ENCODE measurements at regions not wholly inside any gene's neighbourhood (a gene's known extent, or its start where the extent isn't known, plus 50 kb on each side); places are given as distances from the start of the nearest gene placed in this dataset.
"Not testable (repeated sequence)": the region's sequence is repeated elsewhere in the genome, so short reads cannot be mapped to it uniquely, and the experiment has no call there.

DNA sequence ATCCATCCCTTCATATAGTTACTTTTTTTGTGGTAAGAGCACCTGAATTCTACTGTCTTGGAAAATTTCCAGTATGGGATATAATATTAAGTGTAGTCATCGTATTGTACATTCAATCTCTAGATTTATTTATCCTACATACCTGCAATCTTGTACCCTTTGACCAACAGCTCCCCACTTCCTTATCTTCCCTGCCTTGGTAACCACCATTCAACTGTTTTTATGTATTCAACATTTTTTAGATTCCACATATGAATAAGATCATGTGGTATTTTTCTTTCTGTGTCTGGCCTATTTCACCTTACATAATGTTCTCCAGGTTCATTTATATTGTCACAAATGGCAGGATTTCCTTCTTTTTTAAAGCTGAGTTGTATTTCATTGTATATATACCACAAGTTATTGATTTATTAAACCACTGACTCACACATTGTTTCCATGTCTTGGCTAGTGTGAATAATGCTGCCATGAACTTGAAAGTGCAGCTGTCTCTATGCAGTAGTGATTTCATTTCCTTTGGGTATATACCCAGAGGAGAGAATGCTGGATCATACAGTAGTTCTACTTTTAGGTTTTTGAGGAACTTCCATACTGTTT lies 572.5 kb downstream of the MAGEB5 start:
- TF ChIP-seq, protein P1, sequence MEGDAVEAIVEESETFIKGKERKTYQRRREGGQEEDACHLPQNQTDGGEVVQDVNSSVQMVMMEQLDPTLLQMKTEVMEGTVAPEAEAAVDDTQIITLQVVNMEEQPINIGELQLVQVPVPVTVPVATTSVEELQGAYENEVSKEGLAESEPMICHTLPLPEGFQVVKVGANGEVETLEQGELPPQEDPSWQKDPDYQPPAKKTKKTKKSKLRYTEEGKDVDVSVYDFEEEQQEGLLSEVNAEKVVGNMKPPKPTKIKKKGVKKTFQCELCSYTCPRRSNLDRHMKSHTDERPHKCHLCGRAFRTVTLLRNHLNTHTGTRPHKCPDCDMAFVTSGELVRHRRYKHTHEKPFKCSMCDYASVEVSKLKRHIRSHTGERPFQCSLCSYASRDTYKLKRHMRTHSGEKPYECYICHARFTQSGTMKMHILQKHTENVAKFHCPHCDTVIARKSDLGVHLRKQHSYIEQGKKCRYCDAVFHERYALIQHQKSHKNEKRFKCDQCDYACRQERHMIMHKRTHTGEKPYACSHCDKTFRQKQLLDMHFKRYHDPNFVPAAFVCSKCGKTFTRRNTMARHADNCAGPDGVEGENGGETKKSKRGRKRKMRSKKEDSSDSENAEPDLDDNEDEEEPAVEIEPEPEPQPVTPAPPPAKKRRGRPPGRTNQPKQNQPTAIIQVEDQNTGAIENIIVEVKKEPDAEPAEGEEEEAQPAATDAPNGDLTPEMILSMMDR (IDR thresholded peaks at IDR 0.05), result no peak
- no peak for TF ChIP-seq POLR2A (IDR thresholded peaks at IDR 0.05)
- WGBS, 2 donors, result 100% methylated on average over 1 of the region's 1 CpG
- intact Hi-C loops (cut with DNase I; ENCODE audit: low total_unique reads), result no loop called here
- DNase-seq, result no peak
- H3K4me1 ChIP-seq, result no peaks in the 10 kb centered on the region
- no peaks in the 10 kb centered on the region for H3K9me3 ChIP-seq
- H3K27me3 ChIP-seq, result no peaks in the 10 kb centered on the region
- H3K27ac ChIP-seq, result no peak overlapping the region
- no peaks in the 10 kb centered on the region for H3K36me3 ChIP-seq (ENCODE audit: low read depth, missing control alignments)
- no peak overlapping the region for H3K4me3 ChIP-seq

DNA sequence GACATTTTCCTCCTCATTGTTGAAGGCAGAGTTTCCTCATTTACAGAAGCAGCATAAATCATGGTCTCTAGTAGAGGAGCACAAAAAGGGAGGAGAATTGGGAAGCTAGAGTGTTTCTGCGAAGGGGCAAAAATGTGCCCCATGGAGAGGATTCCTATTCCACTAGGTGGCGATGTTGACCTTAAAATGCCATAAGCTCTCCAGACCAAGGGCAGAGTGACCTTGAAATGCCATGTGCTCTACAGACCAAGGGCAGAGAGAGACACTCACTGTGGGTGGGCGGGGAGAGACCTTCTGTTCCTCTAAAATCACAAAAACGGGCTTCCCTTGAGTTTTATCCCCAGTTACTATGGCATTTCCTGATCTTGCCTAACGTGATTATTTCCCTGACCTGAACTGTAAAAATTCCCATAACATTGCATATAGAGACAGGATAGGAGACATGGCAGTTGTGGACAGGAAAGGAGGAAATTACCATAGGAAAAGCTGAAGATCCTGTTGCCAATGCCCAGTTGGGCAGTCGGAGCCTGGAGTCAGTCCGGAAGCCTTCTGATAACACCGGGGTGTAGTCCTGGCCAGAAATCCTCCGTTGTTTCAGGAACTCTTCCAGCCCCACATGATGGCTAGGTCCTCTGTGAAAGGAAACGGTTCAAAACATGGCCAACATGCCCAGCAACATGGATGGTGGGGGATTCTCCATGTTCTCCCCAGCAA lies 567.7 kb downstream of the MAGEB5 start:
- 10 to 21% methylated on average over 4 to 10 of the region's 10 CpGs for WGBS, 2 donors
- Histone ChIP-seq H3K36me3 (ENCODE audit: low read depth, missing control alignments) (no peaks in the 10 kb centered on the region), H3K27ac (no peak overlapping the region), H3K4me1 (no peaks in the 10 kb centered on the region), H3K9me3 (no peaks in the 10 kb centered on the region), H3K4me3 (no peak overlapping the region), H3K27me3 (no peaks in the 10 kb centered on the region)
- TF ChIP-seq, protein P1 (IDR thresholded peaks at IDR 0.05), result peak in 2 of 3 experiments; percentile 40 to 44
- no peak for TF ChIP-seq POLR2A (IDR thresholded peaks at IDR 0.05)
- intact Hi-C loops (cut with DNase I; ENCODE audit: low total_unique reads), result no loop called here
- DNase-seq, result peak; percentile 48

DNA sequence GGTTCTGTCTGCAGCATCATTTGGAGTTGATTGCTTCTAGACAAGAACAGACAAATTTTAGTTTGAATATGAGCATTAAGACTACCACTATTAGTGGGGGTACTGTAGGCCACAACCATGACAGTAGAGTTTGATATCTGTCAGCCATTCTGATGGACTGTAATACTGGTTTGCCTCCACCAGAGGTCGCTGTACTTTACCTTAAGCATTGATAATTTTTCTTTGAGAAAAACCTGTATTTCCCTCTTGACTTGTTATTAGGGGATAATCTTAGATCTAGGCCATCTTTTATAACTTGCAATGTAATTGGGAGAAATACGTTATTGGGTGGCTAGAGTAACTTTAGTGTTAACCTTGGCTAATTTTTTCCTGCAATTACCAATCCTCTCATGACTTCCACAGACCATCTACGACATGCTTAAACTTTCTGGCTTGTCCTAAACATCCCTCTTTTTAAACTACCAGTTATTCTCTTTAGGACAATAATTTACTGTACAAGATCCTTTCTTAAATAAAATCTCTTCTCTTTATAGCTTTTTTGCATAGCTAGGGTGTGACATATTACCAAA lies 562.4 kb downstream of the MAGEB5 start:
- H3K36me3 ChIP-seq (ENCODE audit: low read depth, missing control alignments), result no peaks in the 10 kb centered on the region
- intact Hi-C loops (cut with DNase I; ENCODE audit: low total_unique reads), result no loop called here
- no peaks in the 10 kb centered on the region for H3K27me3 ChIP-seq
- 82 to 83% methylated on average over 3 of the region's 3 CpGs for WGBS, 2 donors
- H3K9me3 ChIP-seq, result no peaks in the 10 kb centered on the region
- no peaks in the 10 kb centered on the region for H3K4me1 ChIP-seq
- DNase-seq, result no peak
- no peak overlapping the region for H3K27ac ChIP-seq
- H3K4me3 ChIP-seq, result no peak overlapping the region
- TF ChIP-seq, protein P1 (IDR thresholded peaks at IDR 0.05), result peak in 1 of 3 experiments; percentile 12
- TF ChIP-seq POLR2A (IDR thresholded peaks at IDR 0.05), result no peak

DNA sequence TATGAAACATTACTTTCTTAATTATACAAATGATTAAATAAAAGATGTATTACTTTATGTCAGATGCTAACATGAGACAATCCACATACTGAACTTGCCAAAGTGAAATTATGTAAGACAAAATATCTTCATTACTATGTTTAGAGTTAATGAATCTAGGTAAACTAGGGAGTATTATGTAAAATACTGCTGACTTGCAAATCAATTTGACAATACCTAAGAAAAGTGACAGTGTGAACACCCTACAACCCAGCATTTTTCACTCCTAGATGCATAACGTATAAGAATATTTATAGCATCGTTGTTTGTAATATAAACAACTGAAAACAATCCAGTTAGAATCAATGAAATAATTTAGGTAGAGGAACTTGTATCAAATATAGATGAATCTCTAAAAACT lies 546.3 kb downstream of the MAGEB5 start:
- H3K4me1 ChIP-seq, result no peaks in the 10 kb centered on the region
- 82 to 89% methylated on average over 2 of the region's 2 CpGs for WGBS, 2 donors
- TF ChIP-seq, protein P1 (IDR thresholded peaks at IDR 0.05), result no peak
- TF ChIP-seq POLR2A (IDR thresholded peaks at IDR 0.05), result no peak
- H3K4me3 ChIP-seq, result no peak overlapping the region
- H3K27ac ChIP-seq, result no peak overlapping the region
- no peak for DNase-seq
- H3K36me3 ChIP-seq (ENCODE audit: low read depth, missing control alignments), result no peaks in the 10 kb centered on the region
- intact Hi-C loops (cut with DNase I; ENCODE audit: low total_unique reads), result no loop called here
- no peaks in the 10 kb centered on the region for H3K9me3 ChIP-seq
- no peaks in the 10 kb centered on the region for H3K27me3 ChIP-seq

DNA sequence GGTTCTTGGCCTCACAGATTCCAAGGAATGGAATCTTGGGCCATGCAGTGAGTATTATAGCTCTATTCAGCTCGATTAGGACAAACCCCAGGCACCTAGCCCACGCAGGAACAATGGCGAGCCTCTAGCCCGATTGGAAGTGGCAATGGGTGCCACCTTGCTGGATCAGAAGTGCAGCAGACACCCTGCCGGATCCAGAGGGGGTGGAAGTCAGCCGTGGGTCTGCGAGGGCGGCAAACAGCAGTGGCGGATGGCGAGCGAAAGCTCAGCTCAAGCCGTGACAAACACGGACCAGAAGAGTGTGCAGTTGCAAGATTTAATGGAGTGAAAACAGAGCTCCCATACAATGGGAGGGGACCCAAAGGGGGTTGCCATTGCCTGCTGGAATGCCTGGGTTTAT lies 539.8 kb downstream of the MAGEB5 start:
- H3K9me3 ChIP-seq; intact Hi-C loops (cut with DNase I; ENCODE audit: low total_unique reads); H3K27me3 ChIP-seq; H3K27ac ChIP-seq; H3K4me1 ChIP-seq; DNase-seq; H3K36me3 ChIP-seq (ENCODE audit: low read depth, missing control alignments); H3K4me3 ChIP-seq: not testable (repeated sequence)
- 77 to 83% methylated on average over 12 to 13 of the region's 13 CpGs for WGBS, 2 donors
